GM23338 (cell line): ENCODE measurements at regions not wholly inside any gene's neighbourhood (a gene's known extent, or its start where the extent isn't known, plus 50 kb on each side); places are given as distances from the start of the nearest gene placed in this dataset.
A peak's percentile ranks its signal among the peaks of the same experiment; 100 is the strongest.

ENCODE experiments used
- ATAC-seq: fragments of 200-7000 bp; cut with Tn5 transposase; 3 replicates; pipeline ENCODE4 v1.9.1; 2020
- DNase-seq: peaks from one replicate; pipeline ENCODE4 v3.0.0-alpha.2; 2015; ENCODE audit warnings: low spot score
- H2AFZ ChIP-seq: fragments of 200-600 bp; sonication (generic); 2 replicates; pipeline ENCODE4 v1.8.0; 2016; ENCODE audit warnings: antibody characterized with exemption, mild to moderate bottlenecking, moderate library complexity
- H3F3A ChIP-seq: fragments of 200-600 bp; sonication (generic); replicated peaks from 2 replicates; pipeline ENCODE4 v1.8.0; 2017; ENCODE audit warnings: antibody characterized with exemption, mixed run types, low read depth
- H3K27ac ChIP-seq: fragments of 200-600 bp; sonication (generic); 2 replicates; pipeline ENCODE4 v1.6.1; 2016; ENCODE audit warnings: low read depth
- H3K27me3 ChIP-seq: fragments of 200-600 bp; sonication (generic); 2 replicates; pipeline ENCODE4 v1.8.0; 2016; ENCODE audit warnings: mild to moderate bottlenecking, mixed run types, moderate library complexity; ENCODE audit not compliant: insufficient read depth
- H3K36me3 ChIP-seq: fragments of 200-600 bp; sonication (generic); 2 replicates; pipeline ENCODE4 v1.8.0; 2016; ENCODE audit warnings: mild to moderate bottlenecking; ENCODE audit not compliant: insufficient read depth
- H3K4me1 ChIP-seq: fragments of 200-600 bp; sonication (generic); 2 replicates; pipeline ENCODE4 v1.8.0; 2016; ENCODE audit warnings: mild to moderate bottlenecking, moderate library complexity; ENCODE audit not compliant: insufficient read depth
- H3K4me2 ChIP-seq: fragments of 200-600 bp; sonication (generic); 2 replicates; pipeline ENCODE4 v1.7.1; 2017; ENCODE audit warnings: mixed run types
- H3K4me3 ChIP-seq: fragments of 200-600 bp; sonication (generic); 2 replicates; pipeline ENCODE4 v1.6.1; 2016; ENCODE audit warnings: mixed run types
- H3K79me2 ChIP-seq: fragments of 200-600 bp; sonication (generic); replicated peaks from 2 replicates; pipeline ENCODE4 v1.8.0; 2017; ENCODE audit warnings: mild to moderate bottlenecking; ENCODE audit not compliant: insufficient read depth
- H3K9me2 ChIP-seq: fragments of 200-600 bp; sonication (generic); 2 replicates; pipeline ENCODE4 v1.8.0; 2017; ENCODE audit not compliant: insufficient read depth
- H4K20me1 ChIP-seq: fragments of 200-600 bp; sonication (generic); replicated peaks from 2 replicates; pipeline ENCODE4 v1.8.0; 2017; ENCODE audit warnings: mild to moderate bottlenecking; ENCODE audit not compliant: insufficient read depth
- H3K27ac Mint-ChIP-seq: 2 replicates; pipeline ENCODE4 v1.8.0; 2020; ENCODE audit warnings: inconsistent platforms, mild to moderate bottlenecking, moderate library complexity, mixed read lengths
- H3K27me3 Mint-ChIP-seq: 3 replicates; pipeline ENCODE4 v1.8.0; 2022; ENCODE audit warnings: low read depth, mild to moderate bottlenecking, moderate library complexity, mixed read lengths, inconsistent platforms; ENCODE audit not compliant: insufficient read depth, poor library complexity
- H3K36me3 Mint-ChIP-seq: 3 replicates; pipeline ENCODE4 v1.8.0; 2021; ENCODE audit warnings: low read depth, mild to moderate bottlenecking, inconsistent platforms, moderate library complexity, mixed read lengths
- H3K4me1 Mint-ChIP-seq: 3 replicates; pipeline ENCODE4 v1.8.0; 2020; ENCODE audit warnings: mild to moderate bottlenecking, inconsistent platforms, mixed read lengths
- H3K4me3 Mint-ChIP-seq: 3 replicates; pipeline ENCODE4 v1.8.0; 2021; ENCODE audit warnings: moderate library complexity, mild to moderate bottlenecking, inconsistent platforms, mixed read lengths
- H3K9me3 Mint-ChIP-seq: 3 replicates; pipeline ENCODE4 v1.8.0; 2020; ENCODE audit warnings: moderate library complexity, mild to moderate bottlenecking, inconsistent platforms, mixed read lengths
- EZH2phosphoT487 ChIP-seq: fragments of 200-600 bp; sonication (generic); IDR thresholded peaks from one replicate; pipeline ENCODE4 v1.8.1; 2018; ENCODE audit warnings: antibody characterized with exemption; ENCODE audit not compliant: unreplicated experiment
- JUNB ChIP-seq: IDR thresholded peaks from one replicate; pipeline ENCODE4 v1.6.1; 2016; ENCODE audit warnings: antibody characterized with exemption; ENCODE audit not compliant: unreplicated experiment
- ZNF114 ChIP-seq: fragments of 250-450 bp; sonication (Bioruptor Pico); IDR thresholded peaks from 2 replicates; pipeline ENCODE4 v1.5.0; 2020; ENCODE audit warnings: mild to moderate bottlenecking, moderate library complexity
- TF ChIP-seq, protein P1 (sequence below): IDR thresholded peaks from 2 replicates; pipeline ENCODE4 v1.6.1; 2016; ENCODE audit warnings: antibody characterized with exemption

DNA sequence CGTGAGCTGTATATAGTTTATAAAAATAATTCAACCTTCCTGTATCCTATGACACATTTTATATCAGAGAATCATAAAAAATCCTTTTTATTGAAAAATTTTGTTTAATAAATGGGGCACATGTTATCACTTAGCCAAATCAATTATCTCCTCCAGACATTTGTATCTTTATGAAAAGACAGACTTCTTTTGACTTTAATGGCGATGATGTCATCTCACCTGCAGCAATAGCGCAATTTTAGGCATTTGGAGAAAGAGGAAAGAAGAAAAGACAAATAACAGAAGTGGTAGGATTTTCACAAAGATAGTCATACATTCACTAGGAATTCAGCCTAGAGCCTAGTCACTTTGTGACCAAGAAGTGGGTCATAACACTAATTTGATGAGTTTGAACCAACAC, 444.5 kb downstream of the PREX1 start:
- Mint-ChIP-seq H3K4me3 (no peak overlapping the region), H3K36me3 (no peaks in the 10 kb centered on the region; the same call in 2 of the 3 replicates), H3K9me3 (no peaks in the 10 kb centered on the region), H3K27me3 (peaks cover 3% of the 10 kb centered on the region), H3K4me1 (peaks cover 9% of the 10 kb centered on the region), H3K27ac (no peak overlapping the region)
- Histone ChIP-seq H3K27ac (no peak overlapping the region), H4K20me1 (no peaks in the 10 kb centered on the region), H3K79me2 (no peaks in the 10 kb centered on the region), H3K4me3 (no peak overlapping the region), H3K4me2 (no peak overlapping the region), H3K36me3 (no peaks in the 10 kb centered on the region), H3K4me1 (no peaks in the 10 kb centered on the region), H3K27me3 (no peaks in the 10 kb centered on the region), H3F3A (no peaks in the 10 kb centered on the region), H2AFZ (no peak overlapping the region), H3K9me2 (0 out of 2 replicates have a peak, but pooled peaks cover 8% of the 10 kb centered on the region)
- DNase-seq (no peak), ATAC-seq (no peak)
- TF ChIP-seq EZH2phosphoT487: no peak

DNA sequence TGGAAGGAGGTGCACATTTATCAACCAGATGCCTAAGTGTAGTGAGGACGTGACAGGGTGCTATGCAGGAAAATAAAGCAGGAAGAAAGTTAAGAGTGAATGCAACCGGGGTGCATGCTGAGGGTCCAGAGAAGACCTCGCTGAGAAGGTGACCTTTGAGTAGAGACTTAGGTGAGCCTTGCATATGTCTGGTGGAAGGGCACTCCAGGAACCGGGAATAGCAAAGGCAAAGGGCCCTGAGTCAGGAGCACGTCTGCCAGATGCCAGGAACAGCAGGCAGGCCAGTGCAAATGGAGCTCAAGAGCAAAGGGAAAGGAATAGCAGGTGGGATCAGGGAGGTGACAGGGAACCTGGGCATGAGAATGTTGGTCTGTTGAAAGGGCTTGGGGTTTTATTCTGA, 445.5 kb downstream of the PREX1 start:
- H3K27ac Mint-ChIP-seq: no peak overlapping the region
- ATAC-seq: no peak
- TF ChIP-seq JUNB: no peak
- no peak for TF ChIP-seq ZNF114 (CRISPR knock-in tag)

DNA sequence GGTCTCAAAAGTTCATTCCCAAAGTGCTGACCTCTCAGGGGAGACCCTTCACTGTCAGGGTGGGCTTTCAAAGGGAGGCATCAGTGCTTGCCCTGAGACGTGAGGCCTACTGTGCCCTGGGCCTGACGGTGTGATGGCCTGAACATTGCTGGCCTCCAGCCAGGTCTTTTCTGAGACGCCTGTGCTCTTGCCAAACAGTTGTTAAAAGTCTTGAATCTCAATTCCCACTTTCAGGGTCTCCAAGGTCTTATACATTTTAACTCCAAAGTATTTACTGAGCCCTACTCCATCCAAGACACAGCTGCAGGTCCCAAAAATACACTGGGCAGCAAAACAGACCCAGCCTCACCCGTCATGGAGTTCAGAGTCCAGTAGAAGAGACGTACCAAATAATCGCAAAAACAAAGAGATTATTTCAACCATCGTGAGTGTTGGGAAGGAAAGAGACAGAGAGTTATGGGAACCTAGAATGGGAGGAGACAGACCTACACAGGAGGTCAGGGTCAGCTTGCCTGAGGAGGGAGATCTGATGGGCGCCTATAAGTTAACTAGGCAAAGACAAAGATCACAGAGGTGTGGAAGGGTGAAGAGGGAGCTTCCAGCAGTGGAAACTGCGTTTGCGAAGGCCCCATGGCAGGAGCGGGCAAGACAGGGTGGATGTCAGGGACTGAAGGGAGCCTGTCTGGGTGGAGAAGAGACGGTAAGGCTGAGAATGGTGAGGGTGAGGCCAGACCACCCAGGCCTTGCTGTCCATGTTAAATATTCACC, 446.3 kb downstream of the PREX1 start:
- H3K9me2 ChIP-seq: 0 out of 2 replicates have a peak, but pooled peaks cover 9% of the 10 kb centered on the region
- no peaks in the 10 kb centered on the region for H3K79me2 ChIP-seq
- H2AFZ ChIP-seq: peak overlapping the region; percentile 43; the same call in 1 of the 2 replicates
- H3K4me3 ChIP-seq: no peak overlapping the region
- Mint-ChIP-seq H3K4me1 (peaks cover 13% of the 10 kb centered on the region), H3K27me3 (peaks cover 3% of the 10 kb centered on the region), H3K36me3 (no peaks in the 10 kb centered on the region; the same call in 2 of the 3 replicates), H3K9me3 (no peaks in the 10 kb centered on the region), H3K27ac (no peak overlapping the region), H3K4me3 (no peak overlapping the region)
- H3F3A ChIP-seq: no peaks in the 10 kb centered on the region
- no peaks in the 10 kb centered on the region for H3K36me3 ChIP-seq
- TF ChIP-seq, protein P1, sequence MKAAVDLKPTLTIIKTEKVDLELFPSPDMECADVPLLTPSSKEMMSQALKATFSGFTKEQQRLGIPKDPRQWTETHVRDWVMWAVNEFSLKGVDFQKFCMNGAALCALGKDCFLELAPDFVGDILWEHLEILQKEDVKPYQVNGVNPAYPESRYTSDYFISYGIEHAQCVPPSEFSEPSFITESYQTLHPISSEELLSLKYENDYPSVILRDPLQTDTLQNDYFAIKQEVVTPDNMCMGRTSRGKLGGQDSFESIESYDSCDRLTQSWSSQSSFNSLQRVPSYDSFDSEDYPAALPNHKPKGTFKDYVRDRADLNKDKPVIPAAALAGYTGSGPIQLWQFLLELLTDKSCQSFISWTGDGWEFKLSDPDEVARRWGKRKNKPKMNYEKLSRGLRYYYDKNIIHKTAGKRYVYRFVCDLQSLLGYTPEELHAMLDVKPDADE: no peak
- H3K27me3 ChIP-seq: no peaks in the 10 kb centered on the region
- H3K4me2 ChIP-seq: no peak overlapping the region
- no peaks in the 10 kb centered on the region for H3K4me1 ChIP-seq
- DNase-seq (no peak), ATAC-seq (no peak)
- H3K27ac ChIP-seq: no peak overlapping the region
- no peaks in the 10 kb centered on the region for H4K20me1 ChIP-seq

More for the DNA sequence above, 445.5 kb downstream of the PREX1 start:
- H3K79me2 ChIP-seq: no peaks in the 10 kb centered on the region
- H4K20me1 ChIP-seq: no peaks in the 10 kb centered on the region
- no peak overlapping the region for H3K4me3 ChIP-seq
- H3K9me2 ChIP-seq: 0 out of 2 replicates have a peak, but pooled peaks cover 9% of the 10 kb centered on the region
- no peaks in the 10 kb centered on the region for H3K9me3 Mint-ChIP-seq
- H3K27me3 ChIP-seq: no peaks in the 10 kb centered on the region
- peaks cover 3% of the 10 kb centered on the region for H3K27me3 Mint-ChIP-seq
- DNase-seq: no peak
- no peak overlapping the region for H3K4me3 Mint-ChIP-seq
- no peaks in the 10 kb centered on the region; the same call in 2 of the 3 replicates for H3K36me3 Mint-ChIP-seq
- H3K36me3 ChIP-seq: no peaks in the 10 kb centered on the region
- no peak overlapping the region for H2AFZ ChIP-seq
- no peak overlapping the region for H3K4me2 ChIP-seq
- H3F3A ChIP-seq: no peaks in the 10 kb centered on the region
- peaks cover 10% of the 10 kb centered on the region for H3K4me1 Mint-ChIP-seq
- H3K4me1 ChIP-seq: no peaks in the 10 kb centered on the region
- no peak overlapping the region for H3K27ac ChIP-seq
